Heart left ventricle (tissue), 13 donors: ENCODE measurements at regions not wholly inside any gene's neighbourhood (a gene's known extent, or its start where the extent isn't known, plus 50 kb on each side); places are given as distances from the start of the nearest gene placed in this dataset.

Source experiments
- POLR2A ChIP-seq, 2 donors: fragments of 450-650 bp; IDR thresholded peaks; one replicate each; pipeline ENCODE4 v1.6.1; 2017; ENCODE audit warnings: antibody characterized with exemption in 2 of 2, mild to moderate bottlenecking in 2 of 2, moderate library complexity in 2 of 2
- TF ChIP-seq, protein P1 (sequence below), 12 donors: fragments of 200-600 bp; sonication (generic) in 4 of 12; IDR thresholded peaks; one replicate each; pipeline versions ENCODE4 v1.5.0 to v1.8.0; 2018 to 2022; ENCODE audit warnings: antibody characterized with exemption in 12 of 12, mild to moderate bottlenecking in 5 of 12
- donor health status: ischemic (EF 13 %, LVEDD 7.1; RV severe dilation, severe dysfunction).
- donor health status: DM: no; HTN: yes; CAD: no.
- donor health status: DM: no; HTN: no; CAD: no.
- donor health status: ischemic (EF 25% LVEDD 6.9; RV normal size, moderate dysfunction).
- donor health status: ischemic (EF 25% LVEDD 5.7; RV mildly dilated, moderate dysfunction).
- donor health status: ischemic (EF 35%, LVEDD 5.7; RV mildly dilated, moderate dysfunction).
- donor health status: nonischemic (EF 11% LVEDD 7.7; RV severe dilation, severe dysfunction).
- donor health status: DM: yes; HTN: yes; CAD: no.
- donor health status: PGD.
- donor health status: ischemic (EF 29% LVEDD 5.4; RV normal size, mild dysfunction).
- donor health status: nonischemic (EF 23%, LVEDD 6.1; RV moderate dilation, normal function).

DNA sequence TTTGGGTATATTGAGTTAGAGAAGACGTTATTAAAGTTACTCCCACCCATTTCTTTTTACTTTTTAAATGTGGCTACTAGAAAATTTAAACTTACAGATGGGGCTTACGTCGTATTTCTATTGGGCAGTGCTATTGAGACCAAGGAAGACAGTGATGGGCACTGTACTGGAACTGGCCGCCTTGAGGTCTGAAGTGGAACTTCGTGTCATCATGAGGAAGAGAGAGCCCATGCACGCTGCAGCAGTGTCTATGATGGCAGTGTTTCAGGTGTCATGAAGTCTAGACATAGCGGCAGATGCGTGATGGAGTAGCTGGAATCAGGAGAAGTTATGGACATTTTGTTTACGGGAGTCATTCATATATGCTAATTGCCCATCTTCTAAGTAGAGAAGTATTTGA is 143.7 kb downstream of the LRRC70 start:
- TF ChIP-seq, protein P1, sequence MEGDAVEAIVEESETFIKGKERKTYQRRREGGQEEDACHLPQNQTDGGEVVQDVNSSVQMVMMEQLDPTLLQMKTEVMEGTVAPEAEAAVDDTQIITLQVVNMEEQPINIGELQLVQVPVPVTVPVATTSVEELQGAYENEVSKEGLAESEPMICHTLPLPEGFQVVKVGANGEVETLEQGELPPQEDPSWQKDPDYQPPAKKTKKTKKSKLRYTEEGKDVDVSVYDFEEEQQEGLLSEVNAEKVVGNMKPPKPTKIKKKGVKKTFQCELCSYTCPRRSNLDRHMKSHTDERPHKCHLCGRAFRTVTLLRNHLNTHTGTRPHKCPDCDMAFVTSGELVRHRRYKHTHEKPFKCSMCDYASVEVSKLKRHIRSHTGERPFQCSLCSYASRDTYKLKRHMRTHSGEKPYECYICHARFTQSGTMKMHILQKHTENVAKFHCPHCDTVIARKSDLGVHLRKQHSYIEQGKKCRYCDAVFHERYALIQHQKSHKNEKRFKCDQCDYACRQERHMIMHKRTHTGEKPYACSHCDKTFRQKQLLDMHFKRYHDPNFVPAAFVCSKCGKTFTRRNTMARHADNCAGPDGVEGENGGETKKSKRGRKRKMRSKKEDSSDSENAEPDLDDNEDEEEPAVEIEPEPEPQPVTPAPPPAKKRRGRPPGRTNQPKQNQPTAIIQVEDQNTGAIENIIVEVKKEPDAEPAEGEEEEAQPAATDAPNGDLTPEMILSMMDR (IDR thresholded peaks at IDR 0.05), result no peak
- TF ChIP-seq POLR2A (IDR thresholded peaks at IDR 0.05), result no peak
